ENCODE measurements at regions not wholly inside any gene's neighbourhood (a gene's known extent, or its start where the extent isn't known, plus 50 kb on each side); places are given as distances from the start of the nearest gene placed in this dataset.

- Histone ChIP-seq H3K4me2 (ENCODE audit: low read length) (no peak overlapping the region), H2AFZ (ENCODE audit: low read length) (no peak overlapping the region), H3K36me3 (ENCODE audit: insufficient read depth, low read length) (no peaks in the 10 kb centered on the region), H3K9me2 (ENCODE audit: insufficient read depth, low read length) (no peaks in the 10 kb centered on the region), H3K4me1 (ENCODE audit: insufficient read depth, low read length, poor library complexity, severe bottlenecking) (no peaks in the 10 kb centered on the region), H3K79me2 (ENCODE audit: insufficient read depth, low read depth, low read length) (no peaks in the 10 kb centered on the region), H3K4me3 (ENCODE audit: low read depth, low read length, poor library complexity, severe bottlenecking) (no peak overlapping the region), H3K27ac (ENCODE audit: low read depth, low read length, poor library complexity, severe bottlenecking) (no peak overlapping the region), H4K20me1 (ENCODE audit: insufficient read depth, low read length) (no peaks in the 10 kb centered on the region), H3K9me3 (ENCODE audit: low read length) (no peaks in the 10 kb centered on the region)
- ChIA-PET CTCF (ENCODE audit: unreplicated experiment) (no interaction called here), POLR2A (interaction anchor here (0.7 kb wide), 1 partner anchor 822 kb away, joined by 3 read pairs; no protein-coding TSS in a partner anchor)
- BruUV-seq (replicated peaks), result no TSS peak
- intact Hi-C loops (cut with micrococcal nuclease; ENCODE audit: unreplicated experiment), result no loop called here
- no peak for TF ChIP-seq EZH2phosphoT487 (IDR thresholded peaks at IDR 0.05; ENCODE audit: borderline replicate concordance, low read depth, low read length)
- no peak for TF ChIP-seq CTCF (conservative IDR thresholded peaks at IDR 0.05; ENCODE audit: low read length)
- DNase-seq (ENCODE audit: low spot score), result no peak
Observed at GRCh38 chr5:7955476-7955875, 86.5 kb downstream of the MTRR start.

- H3K4me3 ChIP-seq (ENCODE audit: low read depth, low read length, poor library complexity, severe bottlenecking), result no peak overlapping the region
- no peaks in the 10 kb centered on the region for H4K20me1 ChIP-seq (ENCODE audit: insufficient read depth, low read length)
- BruUV-seq (replicated peaks), result no TSS peak
- DNase-seq (ENCODE audit: low spot score), result no peak
- no peak overlapping the region for H3K27ac ChIP-seq (ENCODE audit: low read depth, low read length, poor library complexity, severe bottlenecking)
- no peak overlapping the region for H2AFZ ChIP-seq (ENCODE audit: low read length)
- H3K36me3 ChIP-seq (ENCODE audit: insufficient read depth, low read length), result no peaks in the 10 kb centered on the region
- TF ChIP-seq CTCF (conservative IDR thresholded peaks at IDR 0.05; ENCODE audit: low read length) (no peak), EZH2phosphoT487 (IDR thresholded peaks at IDR 0.05; ENCODE audit: borderline replicate concordance, low read depth, low read length) (no peak)
- intact Hi-C loops (cut with micrococcal nuclease; ENCODE audit: unreplicated experiment), result no loop called here
- H3K4me2 ChIP-seq (ENCODE audit: low read length), result no peak overlapping the region
- ChIA-PET CTCF (ENCODE audit: unreplicated experiment) (no interaction called here), POLR2A (interaction anchor here (0.6 to 0.7 kb wide), 2 partner anchors 18 to 1353 kb away, joined by 3 to 6 read pairs; no protein-coding TSS in a partner anchor)
- no peaks in the 10 kb centered on the region for H3K9me3 ChIP-seq (ENCODE audit: low read length)
- no peaks in the 10 kb centered on the region for H3K79me2 ChIP-seq (ENCODE audit: insufficient read depth, low read depth, low read length)
- no peaks in the 10 kb centered on the region for H3K9me2 ChIP-seq (ENCODE audit: insufficient read depth, low read length)
- no peaks in the 10 kb centered on the region for H3K4me1 ChIP-seq (ENCODE audit: insufficient read depth, low read length, poor library complexity, severe bottlenecking)
Observed at GRCh38 chr5:7957329-7957728, 88.4 kb downstream of the MTRR start.

GRCh38 chr5:7960142-7960541 lies 91.2 kb downstream of the MTRR start:
- no peak for TF ChIP-seq CTCF (conservative IDR thresholded peaks at IDR 0.05; ENCODE audit: low read length)
- no peak for TF ChIP-seq EZH2phosphoT487 (IDR thresholded peaks at IDR 0.05; ENCODE audit: borderline replicate concordance, low read depth, low read length)
- Histone ChIP-seq H3K9me3 (ENCODE audit: low read length) (no peaks in the 10 kb centered on the region), H3K36me3 (ENCODE audit: insufficient read depth, low read length) (no peaks in the 10 kb centered on the region), H3K27ac (ENCODE audit: low read depth, low read length, poor library complexity, severe bottlenecking) (no peak overlapping the region), H3K4me2 (ENCODE audit: low read length) (no peak overlapping the region), H4K20me1 (ENCODE audit: insufficient read depth, low read length) (no peaks in the 10 kb centered on the region), H3K4me1 (ENCODE audit: insufficient read depth, low read length, poor library complexity, severe bottlenecking) (no peaks in the 10 kb centered on the region), H3K79me2 (ENCODE audit: insufficient read depth, low read depth, low read length) (no peaks in the 10 kb centered on the region), H2AFZ (ENCODE audit: low read length) (no peak overlapping the region), H3K9me2 (ENCODE audit: insufficient read depth, low read length) (no peaks in the 10 kb centered on the region), H3K4me3 (ENCODE audit: low read depth, low read length, poor library complexity, severe bottlenecking) (no peak overlapping the region)
- DNase-seq (ENCODE audit: low spot score), result no peak
- no TSS peak for BruUV-seq (replicated peaks)
- intact Hi-C loops (cut with micrococcal nuclease; ENCODE audit: unreplicated experiment), result no loop called here
- ChIA-PET POLR2A (no interaction called here), CTCF (ENCODE audit: unreplicated experiment) (no interaction called here)
